Middle frontal gyrus (tissue), 1 donor: ENCODE measurements at regions not wholly inside any gene's neighbourhood (a gene's known extent, or its start where the extent isn't known, plus 50 kb on each side); places are given as distances from the start of the nearest gene placed in this dataset.

Experiments
- DNase-seq: peaks from one replicate; pipeline ENCODE4 v3.0.0-alpha.2; 2015; ENCODE audit warnings: low spot score; ENCODE audit errors: extremely low spot score

GRCh38 chr4:169811476-169811875 is 53.7 kb upstream of the HPF1 start:
- no peak for DNase-seq

- DNase-seq, result peak; percentile 81
These were observed 52.9 kb upstream of the HPF1 start for GRCh38 chr4:169810325-169811323.

DNA sequence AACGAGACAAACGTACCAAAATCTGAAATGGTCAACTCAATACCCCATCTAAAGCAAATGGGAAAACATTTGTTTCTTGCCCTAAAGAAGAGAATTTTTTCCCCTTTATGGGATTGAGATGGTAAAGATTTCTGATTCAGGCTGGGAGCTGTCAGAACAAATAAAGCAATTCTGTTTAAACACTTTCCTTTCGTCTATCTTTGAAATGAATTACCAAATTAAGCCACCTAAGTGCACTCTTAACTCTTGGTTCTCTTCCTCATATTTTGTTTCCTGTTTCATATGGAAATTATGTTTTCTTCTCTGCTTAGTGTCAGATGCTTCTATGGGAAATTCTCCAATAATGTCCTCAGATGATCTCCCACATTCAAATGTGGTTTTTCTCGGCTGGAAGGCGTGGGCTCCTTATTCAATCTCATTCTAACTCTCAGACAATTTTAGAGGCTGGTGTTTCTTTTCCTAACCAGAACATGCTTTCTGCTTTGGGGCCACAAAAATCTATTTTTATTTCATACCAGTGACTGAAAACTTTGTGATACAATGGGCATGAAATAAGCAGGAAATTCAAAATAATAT is 50.3 kb upstream of the HPF1 start:
- DNase-seq, result peak; percentile 24
